HEK293 (cell line): ENCODE measurements at regions not wholly inside any gene's neighbourhood (a gene's known extent, or its start where the extent isn't known, plus 50 kb on each side); places are given as distances from the start of the nearest gene placed in this dataset.

Source experiments
- CTCF ChIA-PET: fragments of 350-600 bp; formaldehyde crosslinking; extraction: SDS; loops from one replicate; lab custom pipeline; 2021; ENCODE audit warnings: antibody characterized with exemption; lab: Yijun Ruan, JAX
- POLR2A ChIA-PET: fragments of 300-600 bp; formaldehyde crosslinking; extraction: SDS; loops from one replicate; lab custom pipeline; 2020; ENCODE audit warnings: antibody characterized with exemption, inconsistent platforms; lab: Yijun Ruan, JAX
- H3K27ac ChIP-seq: fragments of 200-500 bp; sonication (Bioruptor generic); 2 replicates; pipeline ENCODE4 v1.5.1; 2014; ENCODE audit warnings: low read depth, low read length, control low read depth, inconsistent platforms; ENCODE audit errors: extremely low read depth
- H3K36me3 ChIP-seq, 2 experiments: fragments of 200-500 bp in 1 of 2; sonication (Bioruptor generic) in 1 of 2; 1 replicate in 1 of 2; 2 replicates in 1 of 2; pipeline ENCODE4 v1.5.1; 2014 to 2017; ENCODE audit warnings: inconsistent platforms in 2 of 2, low read length in 2 of 2; ENCODE audit not compliant: control insufficient read depth in 2 of 2, insufficient read depth in 1 of 2
- H3K4me1 ChIP-seq: fragments of 200-500 bp; sonication (Bioruptor generic); 2 replicates; pipeline ENCODE4 v1.5.1; 2014; ENCODE audit warnings: mild to moderate bottlenecking, low read length, inconsistent platforms; ENCODE audit not compliant: control insufficient read depth, insufficient read depth
- H3K4me3 ChIP-seq: 2 replicates; pipeline ENCODE4 v1.5.1; 2011; ENCODE audit warnings: low read depth, mild to moderate bottlenecking, control low read depth, low read length, moderate library complexity
- H3K9me3 ChIP-seq: fragments of 200-500 bp; sonication (Bioruptor generic); 2 replicates; pipeline ENCODE4 v1.5.1; 2014; ENCODE audit warnings: low read depth, low read length, inconsistent platforms; ENCODE audit not compliant: control insufficient read depth, insufficient read depth
- GLIS2 ChIP-seq: fragments of 450-650 bp; formaldehyde crosslinking; IDR thresholded peaks from 2 replicates; pipeline ENCODE4 v1.5.1; 2016; ENCODE audit warnings: missing biosample characterization, missing genetic modification characterization
- IKZF3 ChIP-seq: fragments of 450-650 bp; IDR thresholded peaks from 2 replicates; pipeline ENCODE4 v1.5.0; 2018; ENCODE audit warnings: missing biosample characterization, mild to moderate bottlenecking, missing genetic modification characterization, moderate library complexity
- KLF9 ChIP-seq: fragments of 450-650 bp; formaldehyde crosslinking; IDR thresholded peaks from 2 replicates; pipeline ENCODE4 v1.5.1; 2016; ENCODE audit warnings: missing biosample characterization, missing genetic modification characterization, low read depth
- MZF1 ChIP-seq: fragments of 450-650 bp; formaldehyde crosslinking; IDR thresholded peaks from 2 replicates; pipeline ENCODE4 v1.5.1; 2017; ENCODE audit warnings: missing biosample characterization, missing genetic modification characterization, borderline replicate concordance
- YY1 ChIP-seq: fragments of 450-650 bp; formaldehyde crosslinking; IDR thresholded peaks from 2 replicates; pipeline ENCODE4 v1.5.1; 2018; ENCODE audit warnings: missing biosample characterization, missing genetic modification characterization
- ZBTB1 ChIP-seq: fragments of 450-650 bp; formaldehyde crosslinking; IDR thresholded peaks from 2 replicates; pipeline ENCODE4 v1.5.1; 2016; ENCODE audit warnings: missing biosample characterization, missing genetic modification characterization
- ZFP37 ChIP-seq: fragments of 450-650 bp; formaldehyde crosslinking; IDR thresholded peaks from 2 replicates; pipeline ENCODE4 v1.5.1; 2016; ENCODE audit warnings: missing biosample characterization, missing genetic modification characterization
- ZNF324 ChIP-seq: fragments of 450-650 bp; formaldehyde crosslinking; IDR thresholded peaks from 2 replicates; pipeline ENCODE4 v1.5.1; 2016; ENCODE audit warnings: missing biosample characterization, missing genetic modification characterization
- ZNF48 ChIP-seq: fragments of 450-650 bp; formaldehyde crosslinking; IDR thresholded peaks from 2 replicates; pipeline ENCODE4 v1.5.1; 2016; ENCODE audit warnings: missing biosample characterization, missing genetic modification characterization
- ZNF530 ChIP-seq: fragments of 450-650 bp; formaldehyde crosslinking; IDR thresholded peaks from 2 replicates; pipeline ENCODE4 v1.5.1; 2016; ENCODE audit warnings: low read depth, missing biosample characterization, missing genetic modification characterization
- ZNF561 ChIP-seq: fragments of 450-650 bp; IDR thresholded peaks from 2 replicates; pipeline ENCODE4 v1.5.1; 2018; ENCODE audit warnings: missing biosample characterization, missing genetic modification characterization, borderline replicate concordance
- ZNF621 ChIP-seq: fragments of 450-650 bp; formaldehyde crosslinking; IDR thresholded peaks from 2 replicates; pipeline ENCODE4 v1.5.1; 2017; ENCODE audit warnings: missing biosample characterization, missing genetic modification characterization
- ZNF792 ChIP-seq: fragments of 450-650 bp; formaldehyde crosslinking; IDR thresholded peaks from 2 replicates; pipeline ENCODE4 v1.5.1; 2016; ENCODE audit warnings: missing biosample characterization, missing genetic modification characterization
- TF ChIP-seq, protein P1 (sequence below): fragments of 450-650 bp; formaldehyde crosslinking; IDR thresholded peaks from 2 replicates; pipeline ENCODE4 v1.5.1; 2016; ENCODE audit warnings: missing biosample characterization, missing genetic modification characterization
- TF ChIP-seq, protein P2 (sequence below): fragments of 450-650 bp; formaldehyde crosslinking; conservative IDR thresholded peaks from 2 replicates; pipeline ENCODE4 v1.5.1; 2016; ENCODE audit warnings: low read depth, missing biosample characterization, missing genetic modification characterization
- TF ChIP-seq, protein P3 (sequence below): fragments of 450-650 bp; formaldehyde crosslinking; IDR thresholded peaks from 2 replicates; pipeline ENCODE4 v1.5.1; 2016; ENCODE audit warnings: missing biosample characterization, missing genetic modification characterization
- TF ChIP-seq, protein P4 (sequence below): fragments of 450-650 bp; formaldehyde crosslinking; IDR thresholded peaks from 2 replicates; pipeline ENCODE4 v1.5.1; 2017; ENCODE audit warnings: missing biosample characterization, mild to moderate bottlenecking, missing genetic modification characterization, moderate library complexity
- TF ChIP-seq, protein P5 (sequence below): fragments of 450-650 bp; formaldehyde crosslinking; IDR thresholded peaks from 2 replicates; pipeline ENCODE4 v1.5.1; 2016; ENCODE audit warnings: missing biosample characterization, missing genetic modification characterization, borderline replicate concordance

DNA sequence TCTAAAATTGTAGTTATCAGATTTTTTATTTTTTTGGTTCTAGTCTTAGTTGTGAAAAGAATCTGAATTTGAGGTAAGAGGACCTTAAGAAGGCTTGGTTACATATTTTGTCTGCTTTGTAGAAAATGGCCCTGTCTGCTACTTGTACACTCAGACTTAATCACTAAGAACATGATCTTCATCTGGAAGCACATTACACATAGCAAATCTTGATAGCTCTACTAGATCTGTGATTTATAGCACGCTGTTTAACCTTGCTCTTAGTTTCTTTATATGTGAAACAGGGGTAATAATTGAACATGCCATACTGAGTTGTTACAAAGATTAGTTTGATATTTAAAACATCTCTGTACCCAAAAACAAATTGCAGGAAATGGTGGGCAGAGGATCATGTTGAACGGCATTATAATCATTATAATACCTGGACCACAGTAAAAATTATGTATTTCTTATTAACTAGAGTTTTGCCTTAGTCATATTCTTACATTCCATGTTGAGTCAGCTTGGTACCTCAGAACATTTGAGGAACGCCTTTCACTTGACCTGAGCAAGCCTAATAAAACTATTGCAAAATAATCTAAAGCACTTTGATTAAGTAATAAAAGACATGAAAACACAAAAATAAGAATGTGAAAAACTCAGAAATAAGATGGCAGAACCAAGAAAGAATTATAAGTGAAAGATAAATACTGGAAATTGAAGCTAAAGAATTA, 738.0 kb upstream of the AADAT start:
- CTCF ChIA-PET, result no interaction called here
- TF ChIP-seq, protein P1, sequence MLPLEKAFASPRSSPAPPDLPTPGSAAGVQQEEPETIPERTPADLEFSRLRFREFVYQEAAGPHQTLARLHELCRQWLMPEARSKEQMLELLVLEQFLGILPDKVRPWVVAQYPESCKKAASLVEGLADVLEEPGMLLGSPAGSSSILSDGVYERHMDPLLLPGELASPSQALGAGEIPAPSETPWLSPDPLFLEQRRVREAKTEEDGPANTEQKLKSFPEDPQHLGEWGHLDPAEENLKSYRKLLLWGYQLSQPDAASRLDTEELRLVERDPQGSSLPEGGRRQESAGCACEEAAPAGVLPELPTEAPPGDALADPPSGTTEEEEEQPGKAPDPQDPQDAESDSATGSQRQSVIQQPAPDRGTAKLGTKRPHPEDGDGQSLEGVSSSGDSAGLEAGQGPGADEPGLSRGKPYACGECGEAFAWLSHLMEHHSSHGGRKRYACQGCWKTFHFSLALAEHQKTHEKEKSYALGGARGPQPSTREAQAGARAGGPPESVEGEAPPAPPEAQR, result no peak
- TF ChIP-seq ZNF561 (no peak), IKZF3 (no peak), ZBTB1 (tag by site-specific recombination) (no peak), ZFP37 (tag by site-specific recombination) (no peak), ZNF48 (tag by site-specific recombination) (no peak), ZNF324 (tag by site-specific recombination) (no peak), ZNF792 (tag by site-specific recombination) (no peak), KLF9 (tag by site-specific recombination) (no peak), GLIS2 (tag by site-specific recombination) (no peak), YY1 (no peak), ZNF530 (tag by site-specific recombination) (no peak), MZF1 (tag by site-specific recombination) (no peak), ZNF621 (tag by site-specific recombination) (no peak)
- TF ChIP-seq, protein P2, sequence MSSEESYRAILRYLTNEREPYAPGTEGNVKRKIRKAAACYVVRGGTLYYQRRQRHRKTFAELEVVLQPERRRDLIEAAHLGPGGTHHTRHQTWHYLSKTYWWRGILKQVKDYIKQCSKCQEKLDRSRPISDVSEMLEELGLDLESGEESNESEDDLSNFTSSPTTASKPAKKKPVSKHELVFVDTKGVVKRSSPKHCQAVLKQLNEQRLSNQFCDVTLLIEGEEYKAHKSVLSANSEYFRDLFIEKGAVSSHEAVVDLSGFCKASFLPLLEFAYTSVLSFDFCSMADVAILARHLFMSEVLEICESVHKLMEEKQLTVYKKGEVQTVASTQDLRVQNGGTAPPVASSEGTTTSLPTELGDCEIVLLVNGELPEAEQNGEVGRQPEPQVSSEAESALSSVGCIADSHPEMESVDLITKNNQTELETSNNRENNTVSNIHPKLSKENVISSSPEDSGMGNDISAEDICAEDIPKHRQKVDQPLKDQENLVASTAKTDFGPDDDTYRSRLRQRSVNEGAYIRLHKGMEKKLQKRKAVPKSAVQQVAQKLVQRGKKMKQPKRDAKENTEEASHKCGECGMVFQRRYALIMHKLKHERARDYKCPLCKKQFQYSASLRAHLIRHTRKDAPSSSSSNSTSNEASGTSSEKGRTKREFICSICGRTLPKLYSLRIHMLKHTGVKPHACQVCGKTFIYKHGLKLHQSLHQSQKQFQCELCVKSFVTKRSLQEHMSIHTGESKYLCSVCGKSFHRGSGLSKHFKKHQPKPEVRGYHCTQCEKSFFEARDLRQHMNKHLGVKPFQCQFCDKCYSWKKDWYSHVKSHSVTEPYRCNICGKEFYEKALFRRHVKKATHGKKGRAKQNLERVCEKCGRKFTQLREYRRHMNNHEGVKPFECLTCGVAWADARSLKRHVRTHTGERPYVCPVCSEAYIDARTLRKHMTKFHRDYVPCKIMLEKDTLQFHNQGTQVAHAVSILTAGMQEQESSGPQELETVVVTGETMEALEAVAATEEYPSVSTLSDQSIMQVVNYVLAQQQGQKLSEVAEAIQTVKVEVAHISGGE (tag by site-specific recombination), result no peak
- TF ChIP-seq, protein P3, sequence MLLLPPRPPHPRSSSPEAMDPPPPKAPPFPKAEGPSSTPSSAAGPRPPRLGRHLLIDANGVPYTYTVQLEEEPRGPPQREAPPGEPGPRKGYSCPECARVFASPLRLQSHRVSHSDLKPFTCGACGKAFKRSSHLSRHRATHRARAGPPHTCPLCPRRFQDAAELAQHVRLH (tag by site-specific recombination), result no peak
- TF ChIP-seq, protein P4, sequence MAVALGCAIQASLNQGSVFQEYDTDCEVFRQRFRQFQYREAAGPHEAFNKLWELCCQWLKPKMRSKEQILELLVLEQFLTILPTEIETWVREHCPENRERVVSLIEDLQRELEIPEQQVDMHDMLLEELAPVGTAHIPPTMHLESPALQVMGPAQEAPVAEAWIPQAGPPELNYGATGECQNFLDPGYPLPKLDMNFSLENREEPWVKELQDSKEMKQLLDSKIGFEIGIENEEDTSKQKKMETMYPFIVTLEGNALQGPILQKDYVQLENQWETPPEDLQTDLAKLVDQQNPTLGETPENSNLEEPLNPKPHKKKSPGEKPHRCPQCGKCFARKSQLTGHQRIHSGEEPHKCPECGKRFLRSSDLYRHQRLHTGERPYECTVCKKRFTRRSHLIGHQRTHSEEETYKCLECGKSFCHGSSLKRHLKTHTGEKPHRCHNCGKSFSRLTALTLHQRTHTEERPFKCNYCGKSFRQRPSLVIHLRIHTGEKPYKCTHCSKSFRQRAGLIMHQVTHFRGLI (tag by site-specific recombination), result no peak
- TF ChIP-seq, protein P5, sequence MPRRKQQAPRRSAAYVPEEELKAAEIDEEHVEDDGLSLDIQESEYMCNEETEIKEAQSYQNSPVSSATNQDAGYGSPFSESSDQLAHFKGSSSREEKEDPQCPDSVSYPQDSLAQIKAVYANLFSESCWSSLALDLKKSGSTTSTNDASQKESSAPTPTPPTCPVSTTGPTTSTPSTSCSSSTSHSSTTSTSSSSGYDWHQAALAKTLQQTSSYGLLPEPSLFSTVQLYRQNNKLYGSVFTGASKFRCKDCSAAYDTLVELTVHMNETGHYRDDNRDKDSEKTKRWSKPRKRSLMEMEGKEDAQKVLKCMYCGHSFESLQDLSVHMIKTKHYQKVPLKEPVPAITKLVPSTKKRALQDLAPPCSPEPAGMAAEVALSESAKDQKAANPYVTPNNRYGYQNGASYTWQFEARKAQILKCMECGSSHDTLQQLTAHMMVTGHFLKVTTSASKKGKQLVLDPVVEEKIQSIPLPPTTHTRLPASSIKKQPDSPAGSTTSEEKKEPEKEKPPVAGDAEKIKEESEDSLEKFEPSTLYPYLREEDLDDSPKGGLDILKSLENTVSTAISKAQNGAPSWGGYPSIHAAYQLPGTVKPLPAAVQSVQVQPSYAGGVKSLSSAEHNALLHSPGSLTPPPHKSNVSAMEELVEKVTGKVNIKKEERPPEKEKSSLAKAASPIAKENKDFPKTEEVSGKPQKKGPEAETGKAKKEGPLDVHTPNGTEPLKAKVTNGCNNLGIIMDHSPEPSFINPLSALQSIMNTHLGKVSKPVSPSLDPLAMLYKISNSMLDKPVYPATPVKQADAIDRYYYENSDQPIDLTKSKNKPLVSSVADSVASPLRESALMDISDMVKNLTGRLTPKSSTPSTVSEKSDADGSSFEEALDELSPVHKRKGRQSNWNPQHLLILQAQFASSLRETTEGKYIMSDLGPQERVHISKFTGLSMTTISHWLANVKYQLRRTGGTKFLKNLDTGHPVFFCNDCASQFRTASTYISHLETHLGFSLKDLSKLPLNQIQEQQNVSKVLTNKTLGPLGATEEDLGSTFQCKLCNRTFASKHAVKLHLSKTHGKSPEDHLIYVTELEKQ (tag by site-specific recombination), result no peak
- H3K4me1 ChIP-seq, result no peaks in the 10 kb centered on the region
- no peak overlapping the region for H3K4me3 ChIP-seq
- H3K27ac ChIP-seq, result no peak overlapping the region
- H3K36me3 ChIP-seq, result no peaks in the 10 kb centered on the region
- POLR2A ChIA-PET, result no interaction called here
- H3K9me3 ChIP-seq, result no peaks in the 10 kb centered on the region
